SK-N-SH treated with all-trans-retinoic acid at 6 μM for 48 hours (cell line): ENCODE measurements at regions not wholly inside any gene's neighbourhood (a gene's known extent, or its start where the extent isn't known, plus 50 kb on each side); places are given as distances from the start of the nearest gene placed in this dataset.

Source experiments
- ATAC-seq: fragments of 200-7000 bp; cut with Tn5 transposase; 3 replicates; pipeline ENCODE4 v1.9.1; 2020; ENCODE audit warnings: mild to moderate bottlenecking, moderate library complexity
- ARNTL ChIP-seq: fragments of 450-650 bp; formaldehyde crosslinking; IDR thresholded peaks from 2 replicates; pipeline ENCODE4 v1.5.0; 2020; ENCODE audit warnings: low read depth, mild to moderate bottlenecking, moderate library complexity, borderline replicate concordance
- BACH2 ChIP-seq: fragments of 250-450 bp; sonication (Bioruptor Pico); IDR thresholded peaks from 2 replicates; pipeline ENCODE4 v1.9.0; 2021; ENCODE audit warnings: mild to moderate bottlenecking, borderline replicate concordance
- CSDC2 ChIP-seq: fragments of 250-450 bp; sonication (Bioruptor Pico); IDR thresholded peaks from 2 replicates; pipeline ENCODE4 v1.5.0; 2020; ENCODE audit warnings: mild to moderate bottlenecking, moderate library complexity
- GLIS3 ChIP-seq: fragments of 250-450 bp; sonication (Bioruptor Pico); IDR thresholded peaks from 2 replicates; pipeline ENCODE4 v1.5.0; 2020; ENCODE audit warnings: mild to moderate bottlenecking, moderate library complexity
- ISL1 ChIP-seq: fragments of 250-450 bp; sonication (Bioruptor Pico); IDR thresholded peaks from 2 replicates; pipeline ENCODE4 v2.1.2; 2022; ENCODE audit warnings: mild to moderate bottlenecking, moderate library complexity
- OSR1 ChIP-seq: fragments of 250-450 bp; sonication (Bioruptor Pico); IDR thresholded peaks from 2 replicates; pipeline ENCODE4 v1.8.0; 2022; ENCODE audit warnings: moderate library complexity, mild to moderate bottlenecking, inconsistent platforms
- PPARA ChIP-seq: fragments of 250-450 bp; sonication (Bioruptor Pico); IDR thresholded peaks from 2 replicates; pipeline ENCODE4 v1.5.0; 2020; ENCODE audit warnings: mild to moderate bottlenecking, borderline replicate concordance
- RARB ChIP-seq: fragments of 250-450 bp; sonication (Bioruptor Pico); IDR thresholded peaks from 2 replicates; pipeline ENCODE4 v1.8.0; 2021; ENCODE audit warnings: mild to moderate bottlenecking, moderate library complexity
- SNAI2 ChIP-seq: fragments of 250-450 bp; sonication (Bioruptor Pico); IDR thresholded peaks from 2 replicates; pipeline ENCODE4 v1.5.0; 2020; ENCODE audit warnings: mild to moderate bottlenecking, moderate library complexity
- TCF4 ChIP-seq: fragments of 250-450 bp; sonication (Bioruptor Pico); IDR thresholded peaks from 2 replicates; pipeline ENCODE4 v1.8.0; 2021; ENCODE audit warnings: mild to moderate bottlenecking, moderate library complexity, borderline replicate concordance
- TOX ChIP-seq: fragments of 250-450 bp; sonication (Bioruptor Pico); IDR thresholded peaks from 2 replicates; pipeline ENCODE4 v1.8.0; 2021; ENCODE audit warnings: mild to moderate bottlenecking, moderate library complexity, borderline replicate concordance
- ZNF565 ChIP-seq: fragments of 450-650 bp; formaldehyde crosslinking; conservative IDR thresholded peaks from 2 replicates; pipeline ENCODE4 v1.5.0; 2020; ENCODE audit warnings: low read depth, mild to moderate bottlenecking, moderate library complexity
- ZNF8 ChIP-seq: fragments of 450-650 bp; formaldehyde crosslinking; IDR thresholded peaks from 2 replicates; pipeline ENCODE4 v1.5.0; 2020; ENCODE audit warnings: mild to moderate bottlenecking, moderate library complexity
- TF ChIP-seq, protein P1 (sequence below): fragments of 250-450 bp; sonication (Bioruptor Pico); IDR thresholded peaks from 2 replicates; pipeline ENCODE4 v1.5.1; 2021; ENCODE audit warnings: mild to moderate bottlenecking, moderate library complexity
- TF ChIP-seq, protein P2 (sequence below): fragments of 250-450 bp; sonication (Bioruptor Pico); IDR thresholded peaks from 2 replicates; pipeline ENCODE4 v1.8.0; 2020; ENCODE audit warnings: mild to moderate bottlenecking, moderate library complexity, borderline replicate concordance
- TF ChIP-seq, protein P3 (sequence below): fragments of 250-450 bp; sonication (Bioruptor Pico); IDR thresholded peaks from 2 replicates; pipeline ENCODE4 v1.5.0; 2020; ENCODE audit warnings: mild to moderate bottlenecking, moderate library complexity
- TF ChIP-seq, protein P4 (sequence below): fragments of 250-450 bp; sonication (Bioruptor Pico); IDR thresholded peaks from 2 replicates; pipeline ENCODE4 v1.5.1; 2020; ENCODE audit warnings: low read depth, mild to moderate bottlenecking, moderate library complexity
- TF ChIP-seq, protein P5 (sequence below): fragments of 250-450 bp; sonication (Bioruptor Pico); IDR thresholded peaks from 2 replicates; pipeline ENCODE4 v1.8.0; 2021; ENCODE audit warnings: low read depth, mild to moderate bottlenecking, moderate library complexity, borderline replicate concordance

DNA sequence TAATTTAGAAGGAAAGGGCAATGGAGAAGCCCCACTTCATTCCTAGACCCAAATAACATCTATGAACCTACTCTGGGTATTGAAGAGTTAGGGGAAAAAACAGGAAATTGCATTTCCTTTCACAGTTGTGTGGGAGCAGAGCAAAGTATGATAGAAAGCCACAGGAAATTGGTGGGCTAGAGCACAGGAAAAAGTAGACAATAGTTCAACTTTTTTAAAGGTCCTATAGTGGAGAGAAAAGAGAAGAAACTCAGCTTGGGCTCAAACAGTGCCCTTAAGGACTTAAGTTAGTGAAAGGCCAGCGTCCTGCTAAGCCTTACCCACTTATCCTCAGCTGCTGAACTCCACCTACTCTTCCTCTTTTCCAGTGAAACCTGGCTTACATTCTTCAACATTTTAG lies 258.1 kb downstream of the DPY19L2 start:
- no peak for ATAC-seq
- TF ChIP-seq, protein P1, sequence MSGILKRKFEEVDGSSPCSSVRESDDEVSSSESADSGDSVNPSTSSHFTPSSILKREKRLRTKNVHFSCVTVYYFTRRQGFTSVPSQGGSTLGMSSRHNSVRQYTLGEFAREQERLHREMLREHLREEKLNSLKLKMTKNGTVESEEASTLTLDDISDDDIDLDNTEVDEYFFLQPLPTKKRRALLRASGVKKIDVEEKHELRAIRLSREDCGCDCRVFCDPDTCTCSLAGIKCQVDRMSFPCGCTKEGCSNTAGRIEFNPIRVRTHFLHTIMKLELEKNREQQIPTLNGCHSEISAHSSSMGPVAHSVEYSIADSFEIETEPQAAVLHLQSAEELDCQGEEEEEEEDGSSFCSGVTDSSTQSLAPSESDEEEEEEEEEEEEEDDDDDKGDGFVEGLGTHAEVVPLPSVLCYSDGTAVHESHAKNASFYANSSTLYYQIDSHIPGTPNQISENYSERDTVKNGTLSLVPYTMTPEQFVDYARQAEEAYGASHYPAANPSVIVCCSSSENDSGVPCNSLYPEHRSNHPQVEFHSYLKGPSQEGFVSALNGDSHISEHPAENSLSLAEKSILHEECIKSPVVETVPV (CRISPR knock-in tag): no peak
- TF ChIP-seq, protein P2, sequence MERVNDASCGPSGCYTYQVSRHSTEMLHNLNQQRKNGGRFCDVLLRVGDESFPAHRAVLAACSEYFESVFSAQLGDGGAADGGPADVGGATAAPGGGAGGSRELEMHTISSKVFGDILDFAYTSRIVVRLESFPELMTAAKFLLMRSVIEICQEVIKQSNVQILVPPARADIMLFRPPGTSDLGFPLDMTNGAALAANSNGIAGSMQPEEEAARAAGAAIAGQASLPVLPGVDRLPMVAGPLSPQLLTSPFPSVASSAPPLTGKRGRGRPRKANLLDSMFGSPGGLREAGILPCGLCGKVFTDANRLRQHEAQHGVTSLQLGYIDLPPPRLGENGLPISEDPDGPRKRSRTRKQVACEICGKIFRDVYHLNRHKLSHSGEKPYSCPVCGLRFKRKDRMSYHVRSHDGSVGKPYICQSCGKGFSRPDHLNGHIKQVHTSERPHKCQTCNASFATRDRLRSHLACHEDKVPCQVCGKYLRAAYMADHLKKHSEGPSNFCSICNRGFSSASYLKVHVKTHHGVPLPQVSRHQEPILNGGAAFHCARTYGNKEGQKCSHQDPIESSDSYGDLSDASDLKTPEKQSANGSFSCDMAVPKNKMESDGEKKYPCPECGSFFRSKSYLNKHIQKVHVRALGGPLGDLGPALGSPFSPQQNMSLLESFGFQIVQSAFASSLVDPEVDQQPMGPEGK (CRISPR knock-in tag): no peak
- TF ChIP-seq ARNTL: no peak
- TF ChIP-seq GLIS3 (CRISPR knock-in tag): no peak
- TF ChIP-seq, protein P3, sequence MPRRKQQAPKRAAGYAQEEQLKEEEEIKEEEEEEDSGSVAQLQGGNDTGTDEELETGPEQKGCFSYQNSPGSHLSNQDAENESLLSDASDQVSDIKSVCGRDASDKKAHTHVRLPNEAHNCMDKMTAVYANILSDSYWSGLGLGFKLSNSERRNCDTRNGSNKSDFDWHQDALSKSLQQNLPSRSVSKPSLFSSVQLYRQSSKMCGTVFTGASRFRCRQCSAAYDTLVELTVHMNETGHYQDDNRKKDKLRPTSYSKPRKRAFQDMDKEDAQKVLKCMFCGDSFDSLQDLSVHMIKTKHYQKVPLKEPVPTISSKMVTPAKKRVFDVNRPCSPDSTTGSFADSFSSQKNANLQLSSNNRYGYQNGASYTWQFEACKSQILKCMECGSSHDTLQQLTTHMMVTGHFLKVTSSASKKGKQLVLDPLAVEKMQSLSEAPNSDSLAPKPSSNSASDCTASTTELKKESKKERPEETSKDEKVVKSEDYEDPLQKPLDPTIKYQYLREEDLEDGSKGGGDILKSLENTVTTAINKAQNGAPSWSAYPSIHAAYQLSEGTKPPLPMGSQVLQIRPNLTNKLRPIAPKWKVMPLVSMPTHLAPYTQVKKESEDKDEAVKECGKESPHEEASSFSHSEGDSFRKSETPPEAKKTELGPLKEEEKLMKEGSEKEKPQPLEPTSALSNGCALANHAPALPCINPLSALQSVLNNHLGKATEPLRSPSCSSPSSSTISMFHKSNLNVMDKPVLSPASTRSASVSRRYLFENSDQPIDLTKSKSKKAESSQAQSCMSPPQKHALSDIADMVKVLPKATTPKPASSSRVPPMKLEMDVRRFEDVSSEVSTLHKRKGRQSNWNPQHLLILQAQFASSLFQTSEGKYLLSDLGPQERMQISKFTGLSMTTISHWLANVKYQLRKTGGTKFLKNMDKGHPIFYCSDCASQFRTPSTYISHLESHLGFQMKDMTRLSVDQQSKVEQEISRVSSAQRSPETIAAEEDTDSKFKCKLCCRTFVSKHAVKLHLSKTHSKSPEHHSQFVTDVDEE (CRISPR knock-in tag): no peak
- TF ChIP-seq, protein P4, sequence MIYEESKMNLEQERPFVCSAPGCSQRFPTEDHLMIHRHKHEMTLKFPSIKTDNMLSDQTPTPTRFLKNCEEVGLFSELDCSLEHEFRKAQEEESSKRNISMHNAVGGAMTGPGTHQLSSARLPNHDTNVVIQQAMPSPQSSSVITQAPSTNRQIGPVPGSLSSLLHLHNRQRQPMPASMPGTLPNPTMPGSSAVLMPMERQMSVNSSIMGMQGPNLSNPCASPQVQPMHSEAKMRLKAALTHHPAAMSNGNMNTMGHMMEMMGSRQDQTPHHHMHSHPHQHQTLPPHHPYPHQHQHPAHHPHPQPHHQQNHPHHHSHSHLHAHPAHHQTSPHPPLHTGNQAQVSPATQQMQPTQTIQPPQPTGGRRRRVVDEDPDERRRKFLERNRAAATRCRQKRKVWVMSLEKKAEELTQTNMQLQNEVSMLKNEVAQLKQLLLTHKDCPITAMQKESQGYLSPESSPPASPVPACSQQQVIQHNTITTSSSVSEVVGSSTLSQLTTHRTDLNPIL: no peak
- TF ChIP-seq ZNF8 (CRISPR knock-in tag): no peak
- TF ChIP-seq SNAI2 (CRISPR knock-in tag): no peak
- no peak for TF ChIP-seq PPARA (CRISPR knock-in tag)
- no peak for TF ChIP-seq BACH2 (CRISPR knock-in tag)
- TF ChIP-seq, all 23 proteins: peak for 0

DNA sequence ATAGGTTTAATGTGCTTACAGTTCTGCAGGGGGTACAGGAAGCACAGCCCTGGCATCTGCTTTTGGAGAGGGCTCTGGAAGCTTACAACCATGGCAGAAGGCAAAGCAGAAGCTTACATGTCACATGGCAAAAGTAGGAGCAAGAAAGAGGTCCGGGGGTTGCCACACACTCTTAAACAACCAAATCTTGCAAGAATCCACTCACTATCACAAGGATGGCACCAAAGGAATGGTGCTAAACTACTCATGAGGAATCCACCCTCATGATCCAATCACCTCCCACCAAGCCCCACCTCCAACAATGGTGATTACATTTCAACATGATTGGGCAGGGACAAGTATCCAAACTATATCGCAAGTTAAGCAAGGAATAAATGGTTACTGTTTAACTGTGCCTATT lies 255.8 kb upstream of the AVPR1A start:
- TF ChIP-seq TCF4 (no peak), ARNTL (no peak)

DNA sequence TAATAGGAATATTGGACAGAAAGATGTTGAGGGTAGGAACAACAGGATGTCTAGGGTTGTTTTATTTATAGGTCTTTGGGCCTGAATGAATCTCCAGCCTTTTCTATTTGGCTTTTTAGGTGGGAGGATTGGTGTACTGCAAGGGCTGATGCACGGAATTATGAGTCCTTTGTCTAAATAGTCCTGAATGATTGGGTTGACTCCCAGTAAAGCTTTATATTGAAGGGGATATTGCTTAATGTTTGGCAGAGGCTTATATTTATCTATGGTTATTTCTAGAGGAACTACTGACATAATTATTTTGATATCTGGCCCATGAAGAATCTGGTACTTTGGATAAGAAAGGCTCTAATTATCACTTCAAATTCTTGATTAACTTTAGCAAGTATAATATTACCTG lies 253.6 kb upstream of the AVPR1A start:
- TF ChIP-seq, protein P5, sequence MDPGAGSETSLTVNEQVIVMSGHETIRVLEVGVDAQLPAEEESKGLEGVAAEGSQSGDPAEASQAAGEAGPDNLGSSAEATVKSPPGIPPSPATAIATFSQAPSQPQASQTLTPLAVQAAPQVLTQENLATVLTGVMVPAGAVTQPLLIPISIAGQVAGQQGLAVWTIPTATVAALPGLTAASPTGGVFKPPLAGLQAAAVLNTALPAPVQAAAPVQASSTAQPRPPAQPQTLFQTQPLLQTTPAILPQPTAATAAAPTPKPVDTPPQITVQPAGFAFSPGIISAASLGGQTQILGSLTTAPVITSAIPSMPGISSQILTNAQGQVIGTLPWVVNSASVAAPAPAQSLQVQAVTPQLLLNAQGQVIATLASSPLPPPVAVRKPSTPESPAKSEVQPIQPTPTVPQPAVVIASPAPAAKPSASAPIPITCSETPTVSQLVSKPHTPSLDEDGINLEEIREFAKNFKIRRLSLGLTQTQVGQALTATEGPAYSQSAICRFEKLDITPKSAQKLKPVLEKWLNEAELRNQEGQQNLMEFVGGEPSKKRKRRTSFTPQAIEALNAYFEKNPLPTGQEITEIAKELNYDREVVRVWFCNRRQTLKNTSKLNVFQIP (CRISPR knock-in tag): no peak
- TF ChIP-seq CSDC2 (CRISPR knock-in tag): no peak
- TF ChIP-seq TCF4: no peak
- TF ChIP-seq ISL1 (CRISPR knock-in tag): no peak
- no peak for ATAC-seq

More for the DNA sequence above, 255.8 kb upstream of the AVPR1A start:
- no peak for ATAC-seq

DNA sequence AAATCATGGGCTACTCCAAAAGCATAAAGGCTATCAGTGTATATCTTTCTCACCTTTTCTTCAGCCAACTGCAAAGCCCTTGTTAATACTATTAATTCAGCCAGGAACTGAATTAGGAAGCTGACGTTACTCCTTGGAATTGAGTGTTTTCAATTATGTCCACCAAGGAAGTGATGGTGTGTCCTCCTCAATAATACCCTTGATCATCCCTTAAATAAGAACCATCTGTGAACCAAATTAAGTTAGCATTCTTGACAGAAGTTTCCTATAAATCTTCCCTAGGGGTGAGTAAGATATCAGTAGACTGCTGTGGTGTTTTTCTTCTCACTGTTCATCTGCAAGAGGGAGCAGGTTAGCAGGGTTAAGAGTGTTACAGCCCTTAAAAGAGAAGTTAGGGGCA lies 252.3 kb upstream of the AVPR1A start:
- no peak for ATAC-seq
- TF ChIP-seq TOX (CRISPR knock-in tag) (no peak), RARB (no peak), ARNTL (no peak), ZNF8 (CRISPR knock-in tag) (no peak), ZNF565 (CRISPR knock-in tag) (no peak), ISL1 (CRISPR knock-in tag) (no peak), PPARA (CRISPR knock-in tag) (no peak), OSR1 (CRISPR knock-in tag) (no peak), CSDC2 (CRISPR knock-in tag) (no peak)
- TF ChIP-seq, protein P5 (CRISPR knock-in tag): no peak
- TF ChIP-seq, protein P4: no peak
- TF ChIP-seq, protein P2 (CRISPR knock-in tag): no peak
